ENCODE measurements at regions not wholly inside any gene's neighbourhood (a gene's known extent, or its start where the extent isn't known, plus 50 kb on each side); places are given as distances from the start of the nearest gene placed in this dataset.

DNA sequence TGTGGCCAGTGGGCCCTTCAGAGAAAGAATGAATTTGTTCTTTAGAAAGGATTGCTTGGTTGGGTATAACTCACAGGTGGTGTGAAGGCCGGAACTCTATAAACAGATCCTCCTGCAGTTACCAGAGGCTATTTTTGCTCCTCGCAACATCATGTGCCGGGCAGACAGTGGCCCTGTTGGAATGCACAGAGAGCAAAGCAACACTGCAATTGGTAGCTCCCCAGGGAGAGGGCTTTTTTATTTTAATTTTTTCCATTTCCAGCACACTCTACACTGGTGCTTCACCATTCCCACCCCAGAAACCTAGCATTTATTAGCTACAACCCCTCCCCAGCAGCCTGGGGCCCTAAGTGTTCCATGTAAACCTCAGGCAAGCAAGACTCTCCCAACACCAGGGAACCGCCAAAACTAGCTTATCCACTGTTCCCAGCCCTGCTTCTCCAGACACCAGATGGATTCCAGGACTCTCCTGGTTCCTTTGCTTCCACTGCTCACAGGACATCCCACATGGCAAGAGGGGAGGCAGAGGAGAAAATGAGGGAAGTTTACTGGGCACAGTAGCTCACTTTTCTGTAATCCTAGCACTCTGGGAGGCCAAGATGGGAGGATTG is 75.1 kb upstream of the TMEM164 start:
- Histone ChIP-seq H3K4me1 (ENCODE audit: insufficient read depth) (no peaks in the 10 kb centered on the region), H3K27me3 (no peaks in the 10 kb centered on the region), H3K9me3 (ENCODE audit: low read depth) (no peaks in the 10 kb centered on the region), H4K20me1 (ENCODE audit: insufficient read depth, poor library complexity, severe bottlenecking) (no peaks in the 10 kb centered on the region), H3K9me2 (replicated peaks; ENCODE audit: insufficient read depth) (no peaks in the 10 kb centered on the region), H2AFZ (no peak overlapping the region), H3K4me3 (no peak overlapping the region), H3K4me2 (no peak overlapping the region), H3K27ac (no peak overlapping the region), H3K79me2 (no peaks in the 10 kb centered on the region), H3K36me3 (replicated peaks; ENCODE audit: insufficient read depth, low read depth) (no peaks in the 10 kb centered on the region)
- 66% methylated on average over 4 of the region's 4 CpGs for WGBS (ENCODE audit: low lambda C conversion rate, missing lambda C conversion rate)
- DNase-seq (ENCODE audit: low spot score) = no peak
- TF ChIP-seq EZH2phosphoT487 (IDR thresholded peaks at IDR 0.05; ENCODE audit: low read depth, severe bottlenecking, unreplicated experiment) = no peak
- TF ChIP-seq, protein P1, sequence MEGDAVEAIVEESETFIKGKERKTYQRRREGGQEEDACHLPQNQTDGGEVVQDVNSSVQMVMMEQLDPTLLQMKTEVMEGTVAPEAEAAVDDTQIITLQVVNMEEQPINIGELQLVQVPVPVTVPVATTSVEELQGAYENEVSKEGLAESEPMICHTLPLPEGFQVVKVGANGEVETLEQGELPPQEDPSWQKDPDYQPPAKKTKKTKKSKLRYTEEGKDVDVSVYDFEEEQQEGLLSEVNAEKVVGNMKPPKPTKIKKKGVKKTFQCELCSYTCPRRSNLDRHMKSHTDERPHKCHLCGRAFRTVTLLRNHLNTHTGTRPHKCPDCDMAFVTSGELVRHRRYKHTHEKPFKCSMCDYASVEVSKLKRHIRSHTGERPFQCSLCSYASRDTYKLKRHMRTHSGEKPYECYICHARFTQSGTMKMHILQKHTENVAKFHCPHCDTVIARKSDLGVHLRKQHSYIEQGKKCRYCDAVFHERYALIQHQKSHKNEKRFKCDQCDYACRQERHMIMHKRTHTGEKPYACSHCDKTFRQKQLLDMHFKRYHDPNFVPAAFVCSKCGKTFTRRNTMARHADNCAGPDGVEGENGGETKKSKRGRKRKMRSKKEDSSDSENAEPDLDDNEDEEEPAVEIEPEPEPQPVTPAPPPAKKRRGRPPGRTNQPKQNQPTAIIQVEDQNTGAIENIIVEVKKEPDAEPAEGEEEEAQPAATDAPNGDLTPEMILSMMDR (IDR thresholded peaks at IDR 0.05; ENCODE audit: poor library complexity) = no peak
- no peak for TF ChIP-seq EZH2 (IDR thresholded peaks at IDR 0.05; ENCODE audit: borderline replicate concordance)

DNA sequence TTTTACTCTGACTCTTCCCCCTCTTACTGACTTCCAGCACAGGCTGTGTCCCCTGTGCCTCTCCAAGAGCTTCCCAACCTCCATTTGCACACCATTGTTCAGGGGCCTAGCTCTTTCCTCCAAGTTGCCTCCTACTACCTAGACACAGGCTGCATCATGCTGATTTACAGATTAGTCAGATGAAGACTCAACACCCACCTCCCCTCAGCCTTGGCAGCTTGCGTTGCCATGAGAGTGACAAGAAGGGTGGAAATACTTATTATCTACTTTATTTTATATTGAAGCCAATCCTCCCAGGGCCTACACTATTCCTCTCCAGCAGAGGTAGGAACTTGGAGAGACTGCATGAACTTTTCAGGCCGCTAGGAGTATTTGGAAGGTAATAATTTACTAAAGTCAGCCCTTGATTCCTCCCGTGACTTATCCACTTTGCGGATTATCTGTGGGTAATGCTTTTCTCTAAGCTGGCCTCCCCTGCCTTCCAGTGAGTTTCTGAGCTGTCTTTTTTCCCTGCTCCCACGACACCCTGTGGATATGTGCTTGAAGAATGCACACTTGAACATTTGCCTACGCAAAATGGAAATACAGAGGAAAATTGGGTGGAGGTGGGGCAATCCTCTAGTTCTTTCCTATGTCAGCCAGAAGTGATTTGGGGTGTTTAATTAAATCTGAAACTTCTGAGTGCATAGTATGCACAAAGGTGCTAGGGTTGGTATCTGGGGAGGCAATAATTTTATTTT is 74.1 kb upstream of the TMEM164 start:
- Histone ChIP-seq H2AFZ (no peak overlapping the region), H3K9me3 (ENCODE audit: low read depth) (no peaks in the 10 kb centered on the region), H3K4me2 (no peak overlapping the region), H4K20me1 (ENCODE audit: insufficient read depth, poor library complexity, severe bottlenecking) (no peaks in the 10 kb centered on the region), H3K27ac (no peak overlapping the region), H3K4me3 (no peak overlapping the region), H3K9me2 (replicated peaks; ENCODE audit: insufficient read depth) (no peaks in the 10 kb centered on the region), H3K79me2 (no peaks in the 10 kb centered on the region), H3K27me3 (no peaks in the 10 kb centered on the region), H3K4me1 (ENCODE audit: insufficient read depth) (no peaks in the 10 kb centered on the region), H3K36me3 (replicated peaks; ENCODE audit: insufficient read depth, low read depth) (no peaks in the 10 kb centered on the region)
- TF ChIP-seq, protein P1 (IDR thresholded peaks at IDR 0.05; ENCODE audit: poor library complexity) = no peak
- TF ChIP-seq EZH2phosphoT487 (IDR thresholded peaks at IDR 0.05; ENCODE audit: low read depth, severe bottlenecking, unreplicated experiment) = no peak
- TF ChIP-seq EZH2 (IDR thresholded peaks at IDR 0.05; ENCODE audit: borderline replicate concordance) = no peak
- DNase-seq (ENCODE audit: low spot score) = no peak
- 64% methylated on average over 6 of the region's 6 CpGs for WGBS (ENCODE audit: low lambda C conversion rate, missing lambda C conversion rate)

DNA sequence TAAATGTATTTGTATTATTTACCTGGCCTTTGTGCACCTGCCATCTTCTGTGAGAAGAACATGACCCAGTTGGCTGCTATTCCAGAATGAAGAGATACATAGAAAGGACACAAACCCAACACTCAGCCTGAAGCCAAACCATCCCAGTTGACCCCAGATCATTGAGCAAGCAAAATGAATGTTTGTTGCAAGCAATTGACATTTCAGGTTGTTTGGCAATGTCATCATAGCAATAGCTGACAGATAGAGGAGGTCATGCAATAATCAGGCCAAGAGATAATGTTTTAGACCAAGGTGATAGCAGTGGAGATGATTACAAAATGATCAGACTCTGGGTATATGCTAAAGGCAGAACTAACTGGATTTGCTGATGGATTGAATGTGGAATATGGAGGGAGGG is 71.2 kb upstream of the TMEM164 start:
- DNase-seq (ENCODE audit: low spot score) = no peak
- Histone ChIP-seq H4K20me1 (ENCODE audit: insufficient read depth, poor library complexity, severe bottlenecking) (no peaks in the 10 kb centered on the region), H2AFZ (no peak overlapping the region), H3K4me2 (no peak overlapping the region), H3K4me1 (ENCODE audit: insufficient read depth) (no peaks in the 10 kb centered on the region), H3K9me2 (replicated peaks; ENCODE audit: insufficient read depth) (no peaks in the 10 kb centered on the region), H3K36me3 (replicated peaks; ENCODE audit: insufficient read depth, low read depth) (no peaks in the 10 kb centered on the region), H3K27ac (no peak overlapping the region), H3K27me3 (no peaks in the 10 kb centered on the region), H3K4me3 (no peak overlapping the region), H3K79me2 (no peaks in the 10 kb centered on the region), H3K9me3 (ENCODE audit: low read depth) (no peaks in the 10 kb centered on the region)
- no peak for TF ChIP-seq EZH2 (IDR thresholded peaks at IDR 0.05; ENCODE audit: borderline replicate concordance)
- TF ChIP-seq, protein P1 (IDR thresholded peaks at IDR 0.05; ENCODE audit: poor library complexity) = no peak
- TF ChIP-seq EZH2phosphoT487 (IDR thresholded peaks at IDR 0.05; ENCODE audit: low read depth, severe bottlenecking, unreplicated experiment) = no peak
